ENCODE measurements at regions not wholly inside any gene's neighbourhood (a gene's known extent, or its start where the extent isn't known, plus 50 kb on each side); places are given as distances from the start of the nearest gene placed in this dataset.

DNA sequence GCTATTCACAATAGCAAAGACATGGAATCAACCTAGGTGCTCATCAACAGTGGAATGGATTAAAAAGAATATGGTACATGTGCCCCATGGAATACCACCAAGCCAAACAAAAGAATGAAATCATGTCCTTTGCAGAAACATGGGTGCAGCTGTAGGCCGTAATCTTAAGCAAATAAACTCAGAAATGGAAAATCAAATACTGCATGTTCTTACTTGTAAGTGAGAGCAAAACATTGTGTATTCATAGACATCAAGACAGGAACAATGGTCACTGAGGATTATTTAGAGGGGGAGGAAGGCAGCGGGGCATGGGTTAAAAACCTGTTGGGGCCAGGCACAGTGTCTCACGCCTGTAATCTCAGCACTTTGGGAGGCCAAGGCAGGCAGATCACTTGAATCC lies 304.7 kb upstream of the ROBO2 start:
- Histone ChIP-seq H3K4me3 (no peak overlapping the region), H3K36me3 (no peaks in the 10 kb centered on the region), H3K27ac (no peak overlapping the region), H3K4me1 (peaks cover 0 to 3% (median 0%) of the 10 kb centered on the region in 4 donors), H3K9me3 (no peaks in the 10 kb centered on the region), H3K27me3 (no peaks in the 10 kb centered on the region)
- no peak for DNase-seq
- TF ChIP-seq POLR2AphosphoS5 (IDR thresholded peaks at IDR 0.05) (no peak), EP300 (IDR thresholded peaks at IDR 0.05; ENCODE audit: low read depth) (no peak), POLR2A (IDR thresholded peaks at IDR 0.05) (no peak)
- TF ChIP-seq, protein P1, sequence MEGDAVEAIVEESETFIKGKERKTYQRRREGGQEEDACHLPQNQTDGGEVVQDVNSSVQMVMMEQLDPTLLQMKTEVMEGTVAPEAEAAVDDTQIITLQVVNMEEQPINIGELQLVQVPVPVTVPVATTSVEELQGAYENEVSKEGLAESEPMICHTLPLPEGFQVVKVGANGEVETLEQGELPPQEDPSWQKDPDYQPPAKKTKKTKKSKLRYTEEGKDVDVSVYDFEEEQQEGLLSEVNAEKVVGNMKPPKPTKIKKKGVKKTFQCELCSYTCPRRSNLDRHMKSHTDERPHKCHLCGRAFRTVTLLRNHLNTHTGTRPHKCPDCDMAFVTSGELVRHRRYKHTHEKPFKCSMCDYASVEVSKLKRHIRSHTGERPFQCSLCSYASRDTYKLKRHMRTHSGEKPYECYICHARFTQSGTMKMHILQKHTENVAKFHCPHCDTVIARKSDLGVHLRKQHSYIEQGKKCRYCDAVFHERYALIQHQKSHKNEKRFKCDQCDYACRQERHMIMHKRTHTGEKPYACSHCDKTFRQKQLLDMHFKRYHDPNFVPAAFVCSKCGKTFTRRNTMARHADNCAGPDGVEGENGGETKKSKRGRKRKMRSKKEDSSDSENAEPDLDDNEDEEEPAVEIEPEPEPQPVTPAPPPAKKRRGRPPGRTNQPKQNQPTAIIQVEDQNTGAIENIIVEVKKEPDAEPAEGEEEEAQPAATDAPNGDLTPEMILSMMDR (IDR thresholded peaks at IDR 0.05), result no peak
- in situ Hi-C loops (cut with MboI; ENCODE audit: low pct_ligation_motif_present in 1 of 4, low pct_unique_long_range_greater_than_20kb in 1 of 4, low sequenced_read_pairs in 3 of 4), result no loop called here
- intact Hi-C loops (cut with DNase I; ENCODE audit: low total_unique reads), result no loop called here
- WGBS, 2 donors (ENCODE audit: low coverage in 1 of 2), result 47 to 60% methylated on average over 3 of the region's 3 CpGs

DNA sequence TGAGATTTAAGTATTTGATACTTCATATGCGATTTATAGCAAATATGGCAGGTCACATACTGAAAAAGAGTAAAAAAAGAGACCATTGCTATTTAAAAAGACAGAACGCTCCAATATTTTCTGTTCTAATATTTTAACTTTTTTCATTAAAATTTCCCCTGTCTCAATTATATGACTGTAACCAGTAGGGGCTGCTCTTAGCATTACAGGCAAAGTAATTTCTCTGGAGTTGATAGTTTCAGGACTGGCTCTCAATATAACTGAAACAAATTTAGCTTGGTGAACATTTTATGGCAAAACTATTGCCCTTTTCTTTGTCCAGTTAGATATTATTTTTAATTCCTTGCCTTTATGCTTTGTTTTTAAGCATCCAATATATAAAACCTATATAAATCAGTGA lies 286.3 kb upstream of the ROBO2 start:
- Histone ChIP-seq H3K4me3 (no peak overlapping the region), H3K9me3 (no peaks in the 10 kb centered on the region), H3K27me3 (no peaks in the 10 kb centered on the region), H3K4me1 (no peaks in the 10 kb centered on the region), H3K36me3 (no peaks in the 10 kb centered on the region), H3K27ac (no peak overlapping the region)
- no peak for DNase-seq
- in situ Hi-C loops (cut with MboI; ENCODE audit: low pct_ligation_motif_present in 1 of 4, low pct_unique_long_range_greater_than_20kb in 1 of 4, low sequenced_read_pairs in 3 of 4) (no loop called here), intact Hi-C loops (cut with DNase I; ENCODE audit: low total_unique reads) (no loop called here)
- TF ChIP-seq EP300 (IDR thresholded peaks at IDR 0.05; ENCODE audit: low read depth) (no peak), POLR2AphosphoS5 (IDR thresholded peaks at IDR 0.05) (no peak), POLR2A (IDR thresholded peaks at IDR 0.05) (no peak)
- TF ChIP-seq, protein P1 (IDR thresholded peaks at IDR 0.05), result no peak
- WGBS, 2 donors (ENCODE audit: low coverage in 1 of 2), result 75 to 81% methylated on average over 2 of the region's 2 CpGs

DNA sequence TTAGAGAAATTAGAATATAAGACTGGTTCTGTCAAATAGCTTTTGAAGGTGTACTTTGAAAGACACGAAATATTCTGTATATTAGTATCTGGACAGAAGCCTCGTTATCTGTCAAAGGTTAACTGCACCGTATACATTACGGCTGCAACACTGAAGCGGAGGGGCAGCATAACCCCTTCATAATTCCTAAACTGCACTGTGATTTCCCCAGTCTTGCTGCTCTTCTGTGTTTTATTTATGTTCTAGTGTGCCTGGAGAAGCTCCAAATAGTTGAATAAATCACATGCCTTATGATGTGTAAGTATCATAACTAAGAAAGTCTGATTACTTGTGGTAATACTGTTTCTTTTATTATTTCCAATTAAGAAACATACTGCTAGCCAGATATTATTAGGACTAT lies 285.7 kb upstream of the ROBO2 start:
- no peak for TF ChIP-seq EP300 (IDR thresholded peaks at IDR 0.05; ENCODE audit: low read depth)
- TF ChIP-seq POLR2A (IDR thresholded peaks at IDR 0.05), result no peak
- TF ChIP-seq, protein P1 (IDR thresholded peaks at IDR 0.05), result no peak
- TF ChIP-seq POLR2AphosphoS5 (IDR thresholded peaks at IDR 0.05), result no peak
- Histone ChIP-seq H3K4me3 (no peak overlapping the region), H3K4me1 (no peaks in the 10 kb centered on the region), H3K9me3 (no peaks in the 10 kb centered on the region), H3K27me3 (no peaks in the 10 kb centered on the region), H3K27ac (no peak overlapping the region), H3K36me3 (no peaks in the 10 kb centered on the region)
- WGBS, 2 donors (ENCODE audit: low coverage in 1 of 2), result 72 to 82% methylated on average over 5 of the region's 5 CpGs
- in situ Hi-C loops (cut with MboI; ENCODE audit: low pct_ligation_motif_present in 1 of 4, low pct_unique_long_range_greater_than_20kb in 1 of 4, low sequenced_read_pairs in 3 of 4), result no loop called here
- DNase-seq, result no peak
- intact Hi-C loops (cut with DNase I; ENCODE audit: low total_unique reads), result no loop called here

DNA sequence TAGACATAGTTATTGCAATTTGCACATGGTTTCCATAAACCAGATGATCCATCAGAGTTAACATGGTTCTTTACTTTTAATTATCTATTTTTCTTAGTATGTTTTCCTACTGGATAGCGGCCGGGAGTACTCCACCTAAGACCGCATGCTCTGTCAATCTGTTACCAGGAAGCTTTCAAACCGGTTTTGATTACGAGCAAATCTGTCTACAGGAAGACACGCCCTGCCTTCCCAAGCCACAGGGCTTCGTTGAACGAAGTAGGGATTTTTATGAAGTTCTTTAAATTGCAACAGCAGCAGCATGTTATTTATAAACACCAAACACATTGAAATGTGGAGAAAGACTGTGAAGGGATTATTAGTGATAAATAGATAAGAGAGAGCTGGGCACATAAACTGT lies 283.3 kb upstream of the ROBO2 start:
- TF ChIP-seq POLR2AphosphoS5 (IDR thresholded peaks at IDR 0.05) (no peak), EP300 (IDR thresholded peaks at IDR 0.05; ENCODE audit: low read depth) (no peak), POLR2A (IDR thresholded peaks at IDR 0.05) (no peak)
- TF ChIP-seq, protein P1 (IDR thresholded peaks at IDR 0.05), result no peak
- no peaks in the 10 kb centered on the region for H3K4me1 ChIP-seq
- no peaks in the 10 kb centered on the region for H3K36me3 ChIP-seq
- no peak overlapping the region for H3K4me3 ChIP-seq
- no peaks in the 10 kb centered on the region for H3K9me3 ChIP-seq
- intact Hi-C loops (cut with DNase I; ENCODE audit: low total_unique reads), result no loop called here
- DNase-seq, result peak; percentile 39
- WGBS, 2 donors (ENCODE audit: low coverage in 1 of 2), result 47 to 65% methylated on average over 3 to 8 of the region's 8 CpGs
- in situ Hi-C loops (cut with MboI; ENCODE audit: low pct_ligation_motif_present in 1 of 4, low pct_unique_long_range_greater_than_20kb in 1 of 4, low sequenced_read_pairs in 3 of 4), result no loop called here
- H3K27ac ChIP-seq, result no peak overlapping the region
- no peaks in the 10 kb centered on the region for H3K27me3 ChIP-seq

All from transverse colon (tissue), 4 donors.